GM21526 (cell line): ENCODE measurements at regions not wholly inside any gene's neighbourhood (a gene's known extent, or its start where the extent isn't known, plus 50 kb on each side); places are given as distances from the start of the nearest gene placed in this dataset.
"Not testable (repeated sequence)": the region's sequence is repeated elsewhere in the genome, so short reads cannot be mapped to it uniquely, and the experiment has no call there.

Source experiments
- ATAC-seq: cut with Tn5 transposase; IDR thresholded peaks from one replicate; pipeline ENCODE4 v1.9.1; 2021; ENCODE audit warnings: moderate library complexity; ENCODE audit not compliant: unreplicated experiment, low FRiP score

GRCh38 chr3:110944782-110945181 lies 126.8 kb upstream of the NECTIN3 start:
- no peak for ATAC-seq

- no peak for ATAC-seq
These were observed 124.8 kb upstream of the NECTIN3 start for GRCh38 chr3:110946810-110947209.

GRCh38 chr3:110949194-110949593 lies 122.4 kb upstream of the NECTIN3 start:
- ATAC-seq: not testable (repeated sequence)

- ATAC-seq: no peak
These were observed 116.2 kb upstream of the NECTIN3 start for GRCh38 chr3:110955301-110955880.

GRCh38 chr3:110956081-110956480 lies 115.5 kb upstream of the NECTIN3 start:
- ATAC-seq: no peak

- ATAC-seq: no peak
These were observed 114.2 kb upstream of the NECTIN3 start for GRCh38 chr3:110957247-110958025.

GRCh38 chr3:110958313-110959147 lies 113.1 kb upstream of the NECTIN3 start:
- no peak for ATAC-seq

- no peak for ATAC-seq
These were observed 105.6 kb upstream of the NECTIN3 start for GRCh38 chr3:110965976-110966375.

- ATAC-seq: no peak
These were observed 104.5 kb upstream of the NECTIN3 start for GRCh38 chr3:110966966-110967663.

- no peak for ATAC-seq
These were observed 103.5 kb upstream of the NECTIN3 start for GRCh38 chr3:110968076-110968475.

- no peak for ATAC-seq
These were observed 102.1 kb upstream of the NECTIN3 start for GRCh38 chr3:110969229-110970211.

GRCh38 chr3:110971010-110971601 lies 100.5 kb upstream of the NECTIN3 start:
- ATAC-seq: no peak

GRCh38 chr3:110973263-110973895 lies 98.2 kb upstream of the NECTIN3 start:
- no peak for ATAC-seq

- ATAC-seq: no peak
These were observed 96.7 kb upstream of the NECTIN3 start for GRCh38 chr3:110974902-110975301.

- no peak for ATAC-seq
These were observed 87.0 kb upstream of the NECTIN3 start for GRCh38 chr3:110984456-110985250.

- ATAC-seq: no peak
These were observed 82.2 kb upstream of the NECTIN3 start for GRCh38 chr3:110989446-110989845.

GRCh38 chr3:110995461-110996231 lies 76.0 kb upstream of the NECTIN3 start:
- ATAC-seq: no peak
